Islet precursor cell (in vitro differentiated cells): ENCODE measurements at regions not wholly inside any gene's neighbourhood (a gene's known extent, or its start where the extent isn't known, plus 50 kb on each side); places are given as distances from the start of the nearest gene placed in this dataset.

Source experiments
- DNase-seq: peaks from one replicate; pipeline ENCODE4 v3.0.0-alpha.2; 2018

- DNase-seq, result no peak
These were observed 266.1 kb downstream of the NDUFS4 start for GRCh38 chr5:53826504-53826903.

GRCh38 chr5:53827211-53827651 is 266.8 kb downstream of the NDUFS4 start:
- DNase-seq, result no peak

- no peak for DNase-seq
These were observed 271.1 kb downstream of the NDUFS4 start for GRCh38 chr5:53831496-53831895.
